ENCODE measurements at regions not wholly inside any gene's neighbourhood (a gene's known extent, or its start where the extent isn't known, plus 50 kb on each side); places are given as distances from the start of the nearest gene placed in this dataset.

DNA sequence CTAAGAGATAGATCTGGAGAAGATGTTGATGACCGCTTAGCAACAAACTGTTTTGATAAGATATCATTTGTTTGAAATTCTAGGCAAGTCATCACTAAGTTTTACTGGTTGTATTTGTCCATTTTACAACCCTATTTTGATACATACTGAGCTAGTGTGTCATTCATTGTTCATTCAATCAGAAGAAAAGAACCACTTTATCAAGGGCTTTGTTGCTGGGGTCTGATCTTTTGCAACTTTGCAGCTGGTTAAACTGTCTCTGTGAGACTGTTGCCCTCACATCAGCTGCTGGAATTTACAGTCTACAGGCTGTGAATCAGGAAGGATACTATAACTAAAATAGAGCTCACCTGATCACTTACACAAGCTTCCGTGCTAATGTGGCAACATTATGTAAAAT lies 290.5 kb downstream of the RFC3 start:
- DNase-seq (ENCODE audit: low read depth in 2 of 2): no peak

DNA sequence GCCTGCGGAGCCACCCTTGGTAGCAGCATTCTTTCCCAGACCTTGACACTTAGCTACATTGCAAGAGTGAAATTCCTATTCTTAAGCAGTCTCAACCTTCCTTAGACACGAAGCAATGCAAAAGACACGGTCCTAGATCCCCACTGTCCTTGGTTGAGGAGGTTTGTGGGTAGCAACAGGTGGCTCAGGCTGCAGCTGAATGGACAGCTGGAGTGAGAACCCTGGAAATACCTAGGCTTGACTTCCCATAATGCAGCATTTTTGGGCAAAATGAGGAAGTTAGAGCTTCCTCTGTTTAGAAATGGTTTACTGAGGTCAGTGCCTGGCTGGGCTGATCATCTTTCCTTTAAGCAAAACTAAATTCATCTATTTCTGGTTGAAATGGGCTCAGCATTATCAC lies 296.6 kb downstream of the RFC3 start:
- DNase-seq (ENCODE audit: low read depth in 2 of 2): no peak

DNA sequence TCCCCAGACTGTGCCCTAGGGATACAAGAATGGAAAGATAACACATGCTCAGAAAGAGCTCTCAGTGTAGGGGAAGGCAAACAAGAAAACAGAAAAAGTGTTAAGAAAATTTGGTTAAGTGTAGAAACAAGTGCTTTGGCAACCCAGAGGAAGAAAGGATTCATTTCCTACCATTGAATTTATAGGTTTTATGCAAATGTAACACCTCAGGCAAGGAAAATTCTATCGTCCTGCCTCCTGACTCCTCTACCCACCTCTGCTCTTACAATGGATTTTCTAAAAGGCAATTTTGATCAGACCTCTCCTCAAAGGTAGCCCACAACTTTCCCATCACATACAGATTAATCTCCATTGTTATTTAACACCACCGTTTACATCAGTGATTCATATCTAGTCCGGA lies 298.7 kb downstream of the RFC3 start:
- no peak for DNase-seq (ENCODE audit: low read depth in 2 of 2)

DNA sequence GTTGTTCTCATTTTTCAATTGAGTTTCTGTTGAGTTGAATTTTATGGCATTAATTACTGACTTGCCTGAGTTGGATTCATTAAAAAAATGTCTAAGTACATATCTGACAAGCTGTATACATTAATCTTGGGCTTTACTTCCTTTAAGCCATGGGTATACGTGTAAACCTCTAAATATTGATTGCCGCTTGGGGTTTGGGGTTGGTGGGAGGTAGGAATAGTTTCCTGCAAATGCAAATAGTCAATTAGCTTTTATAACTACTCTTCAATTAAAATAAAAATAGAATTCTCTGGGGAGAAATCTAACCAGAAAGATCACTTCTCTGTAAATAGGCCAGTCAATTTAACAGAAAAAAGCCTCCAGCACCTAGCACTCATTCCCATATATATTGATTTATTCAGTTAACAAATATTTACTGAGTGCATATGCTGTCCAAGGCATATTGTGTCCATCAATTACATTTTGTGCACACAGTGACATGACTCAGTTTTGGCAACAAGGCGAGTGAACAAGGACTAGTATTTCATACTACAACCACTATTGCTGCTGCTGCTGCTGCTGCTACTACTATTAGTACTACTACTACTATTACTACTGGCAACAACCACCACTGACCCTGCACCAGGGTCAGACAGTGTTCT lies 306.8 kb downstream of the RFC3 start:
- no peak for DNase-seq (ENCODE audit: low read depth in 2 of 2)

DNA sequence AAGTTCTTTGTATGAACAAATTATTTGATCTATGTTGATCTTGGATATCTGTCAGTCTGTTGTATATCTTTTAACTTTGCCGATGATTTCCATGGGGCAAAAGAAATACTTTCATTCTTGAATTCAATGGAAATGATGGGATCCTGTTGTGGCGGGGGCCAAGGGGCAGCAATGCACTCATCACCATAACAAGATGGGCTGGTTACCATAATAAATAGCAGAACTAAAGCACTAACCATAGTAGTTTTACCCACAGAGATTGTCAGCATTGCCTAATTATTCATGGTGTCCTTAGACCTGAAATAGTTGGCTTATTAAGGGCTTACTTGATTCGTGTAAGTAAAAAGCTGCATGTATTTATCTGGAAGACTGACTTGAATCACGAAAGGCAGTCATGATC lies 309.6 kb downstream of the RFC3 start:
- no peak for DNase-seq (ENCODE audit: low read depth in 2 of 2)

DNA sequence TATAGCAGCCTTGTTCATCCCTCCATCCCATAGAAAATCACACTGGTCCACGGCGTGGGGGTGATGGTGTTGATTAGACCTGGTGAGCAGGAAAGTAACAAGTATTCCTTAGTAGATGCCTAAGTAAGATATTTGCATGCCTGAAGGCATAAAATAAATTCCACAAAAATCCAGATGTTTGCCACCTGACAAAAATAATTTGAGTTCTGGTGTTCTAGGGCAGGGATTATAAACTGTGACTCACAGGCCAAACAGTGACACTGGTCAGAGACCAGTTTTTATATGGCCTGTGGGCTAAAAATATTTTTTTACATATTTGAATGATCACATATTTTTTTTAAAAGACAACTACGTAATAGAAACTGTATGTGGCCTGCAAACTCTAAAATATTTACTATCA lies 310.7 kb downstream of the RFC3 start:
- no peak for DNase-seq (ENCODE audit: low read depth in 2 of 2)

DNA sequence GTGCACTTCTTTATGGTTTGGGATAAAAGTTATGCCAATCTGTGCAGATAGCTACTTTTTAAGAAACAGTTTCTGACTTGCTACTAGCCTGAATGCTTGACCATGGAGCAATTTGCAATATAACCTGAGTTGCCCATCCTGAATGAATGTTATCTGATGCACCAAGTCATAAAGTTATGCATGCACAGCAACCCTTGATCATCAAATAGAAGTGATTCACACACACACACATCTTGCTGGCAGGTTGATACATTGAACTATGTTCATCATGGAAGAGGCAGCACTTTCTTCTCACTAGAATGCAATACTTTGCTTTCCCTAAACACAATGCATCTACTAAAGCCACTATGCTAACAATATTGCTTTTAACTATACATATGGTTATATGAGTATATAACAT lies 311.5 kb downstream of the RFC3 start:
- DNase-seq (ENCODE audit: low read depth in 2 of 2): no peak

DNA sequence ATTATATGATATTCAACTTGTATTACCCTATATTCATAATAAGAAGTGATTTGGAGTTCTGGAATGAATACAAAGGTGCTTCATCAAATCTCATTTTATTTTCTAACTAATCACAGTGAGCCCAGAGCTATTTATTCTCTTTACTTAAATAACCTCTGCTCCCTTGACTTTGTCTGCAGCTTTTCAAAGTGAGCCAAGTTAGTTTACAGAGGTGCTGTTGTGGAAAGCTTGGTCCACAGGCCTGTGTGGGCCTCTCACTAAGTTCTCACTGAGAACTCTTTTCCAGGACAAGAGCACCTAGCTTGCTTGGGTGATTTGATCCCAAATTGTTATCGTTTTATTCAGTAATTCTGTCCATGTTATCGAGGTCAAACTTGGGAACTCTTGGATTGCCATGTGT lies 319.3 kb downstream of the RFC3 start:
- DNase-seq (ENCODE audit: low read depth in 2 of 2): no peak

DNA sequence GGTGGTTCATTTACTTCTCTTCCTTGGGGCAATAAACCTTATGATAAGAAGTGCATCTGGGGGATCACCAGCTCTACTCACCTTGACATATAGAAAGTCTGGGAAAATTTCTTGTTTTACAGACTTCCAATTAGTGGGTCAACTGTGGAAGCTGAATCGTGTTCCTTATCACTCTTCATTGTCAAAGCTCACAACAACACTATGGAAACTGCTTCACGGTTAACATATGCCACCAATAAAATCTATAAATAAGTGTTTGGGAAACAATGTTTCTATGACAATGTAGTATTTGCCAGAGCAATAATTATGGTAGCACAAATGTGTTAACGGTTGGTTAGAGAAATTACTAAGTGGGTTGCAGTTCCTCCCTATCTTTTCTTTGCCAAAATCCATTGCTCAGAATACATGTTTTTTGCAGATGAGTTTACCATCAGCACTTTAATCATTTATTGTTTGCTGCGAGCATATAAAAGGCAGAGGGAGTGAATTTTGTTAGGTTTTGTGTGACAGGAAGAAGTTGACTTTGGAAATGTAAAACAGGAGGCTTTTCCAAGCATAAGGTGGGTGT lies 321.8 kb downstream of the RFC3 start:
- no peak for DNase-seq (ENCODE audit: low read depth in 2 of 2)

DNA sequence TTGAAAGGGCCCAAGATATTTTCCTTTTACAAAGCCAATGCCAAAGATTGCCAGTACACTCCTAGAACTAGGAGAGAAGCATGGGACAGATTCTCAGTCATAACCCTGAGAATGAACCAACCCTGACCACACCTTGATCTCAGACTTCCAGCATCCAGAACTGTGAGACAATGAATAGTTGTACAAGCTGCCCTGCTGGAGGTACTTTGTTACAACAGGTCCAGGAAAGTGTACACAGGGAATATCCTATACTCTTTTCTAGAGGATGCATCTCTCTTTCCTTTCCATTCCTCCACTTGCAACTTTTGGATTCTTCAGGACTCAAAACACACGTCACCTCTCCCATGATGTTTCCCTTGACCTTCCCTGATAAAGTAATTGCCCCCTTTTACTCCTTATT lies 325.7 kb downstream of the RFC3 start:
- DNase-seq (ENCODE audit: low read depth in 2 of 2): no peak

DNA sequence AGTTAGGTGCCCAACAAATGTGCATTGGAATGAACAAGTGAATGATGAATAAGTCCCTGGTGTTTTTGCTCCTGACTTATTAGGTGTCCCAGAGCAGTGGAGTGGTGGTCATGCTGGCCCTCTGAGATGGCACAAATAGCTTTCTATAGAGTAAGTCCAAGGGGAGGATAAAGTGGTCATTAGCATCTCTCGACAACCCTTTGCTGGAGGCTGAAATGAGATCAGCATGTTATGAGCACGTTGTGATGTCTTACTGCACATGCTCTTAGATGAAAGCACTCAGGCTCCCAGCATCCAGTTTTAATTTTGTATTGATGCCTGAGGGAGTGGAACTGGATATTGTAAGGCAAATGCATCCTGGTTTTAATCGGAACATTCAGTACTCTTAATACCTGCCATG lies 326.2 kb downstream of the RFC3 start:
- no peak for DNase-seq (ENCODE audit: low read depth in 2 of 2)

DNA sequence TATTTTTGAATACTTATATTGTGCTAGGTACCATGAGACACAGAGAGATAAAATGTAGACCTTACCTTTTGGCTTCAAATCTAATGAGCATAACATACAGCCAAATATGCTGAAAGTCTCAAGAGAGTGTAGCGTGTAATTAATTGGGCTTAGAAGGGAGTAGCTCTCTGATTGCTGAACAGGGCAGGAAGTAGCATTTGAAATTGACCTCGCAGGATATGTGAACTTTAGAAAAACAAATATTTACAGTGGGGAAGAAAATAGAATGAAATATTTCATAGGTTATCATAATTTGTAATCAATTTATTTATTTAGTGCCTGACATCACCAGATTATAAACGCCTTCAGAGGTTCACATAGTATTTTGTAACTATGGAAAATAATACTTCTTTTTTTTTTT lies 327.1 kb downstream of the RFC3 start:
- DNase-seq (ENCODE audit: low read depth in 2 of 2): no peak

DNA sequence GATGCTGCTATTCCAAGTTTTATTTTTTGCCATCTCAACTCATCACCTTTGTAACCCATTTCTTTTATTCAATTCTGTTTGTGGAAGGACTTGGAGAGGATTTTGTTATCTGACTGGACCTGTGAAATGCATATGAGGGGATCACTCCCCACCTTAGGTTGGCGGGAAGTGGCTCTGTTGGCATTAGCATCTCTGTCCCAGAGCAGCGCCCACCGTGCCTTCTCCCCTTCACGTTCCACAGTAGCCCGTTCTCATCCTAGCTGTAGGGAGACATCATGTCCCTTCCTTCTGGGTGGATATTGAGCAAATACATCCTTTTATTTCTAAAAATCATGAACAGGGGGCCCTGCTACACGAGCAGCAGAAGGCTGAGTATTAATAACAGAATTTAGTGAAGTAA lies 330.4 kb downstream of the RFC3 start:
- DNase-seq (ENCODE audit: low read depth in 2 of 2): no peak

DNA sequence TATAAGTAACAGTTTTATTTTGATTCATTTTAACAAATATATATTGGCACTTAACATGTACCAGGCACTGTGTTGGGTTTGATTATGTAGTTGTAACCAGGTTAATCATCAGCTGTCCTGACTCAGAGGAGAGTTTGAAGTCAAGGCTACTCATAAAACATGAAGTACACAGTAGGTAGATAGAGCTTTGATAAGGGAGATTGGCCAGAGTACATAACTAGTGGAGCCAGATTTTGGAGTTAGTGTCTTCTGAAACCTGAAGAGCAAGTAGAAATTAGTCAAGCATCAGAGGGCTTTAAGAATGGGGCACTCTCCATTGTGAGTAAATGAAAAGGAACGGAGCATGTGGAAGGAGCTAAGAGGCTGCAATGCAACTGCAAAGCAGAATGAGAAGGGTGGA lies 333.9 kb downstream of the RFC3 start:
- DNase-seq (ENCODE audit: low read depth in 2 of 2): no peak

DNA sequence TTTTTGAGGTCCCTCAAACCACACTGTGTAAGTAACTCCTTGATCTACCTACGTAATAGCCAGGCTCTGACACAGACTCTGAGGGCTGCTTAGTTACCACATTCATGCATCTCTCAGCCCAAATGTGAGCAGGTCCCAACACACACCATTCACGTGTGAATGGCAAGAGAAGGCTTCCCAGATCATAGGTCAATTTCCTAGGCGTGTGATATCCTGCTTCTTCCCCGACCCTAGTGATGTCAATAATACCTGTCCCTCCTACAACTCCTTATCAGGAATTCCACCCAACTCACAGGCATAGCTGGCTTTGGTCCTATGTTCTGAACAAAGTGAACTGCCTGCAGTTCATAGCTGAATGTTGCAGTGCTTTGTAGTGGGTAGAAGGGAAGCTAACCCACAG lies 334.5 kb downstream of the RFC3 start:
- no peak for DNase-seq (ENCODE audit: low read depth in 2 of 2)

DNA sequence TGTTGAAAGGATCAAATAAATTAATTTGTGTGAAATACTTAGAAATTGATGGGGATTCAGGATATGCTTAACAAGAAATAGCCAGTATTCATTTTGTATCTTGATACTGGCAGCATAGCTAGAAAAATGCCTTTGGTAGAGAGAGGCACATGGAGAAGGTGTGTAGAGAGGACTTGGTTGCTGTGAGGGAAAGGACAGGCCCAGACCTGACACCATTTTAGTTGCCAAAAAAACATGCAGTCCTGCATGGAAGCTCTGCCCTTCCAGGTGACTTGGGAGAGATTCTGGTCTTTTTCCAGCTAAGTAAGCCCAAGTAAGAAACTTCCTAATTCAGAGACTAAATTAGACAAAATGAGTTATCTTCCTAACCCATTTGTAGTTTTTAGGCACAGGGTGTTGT lies 335.0 kb downstream of the RFC3 start:
- DNase-seq (ENCODE audit: low read depth in 2 of 2): no peak

DNA sequence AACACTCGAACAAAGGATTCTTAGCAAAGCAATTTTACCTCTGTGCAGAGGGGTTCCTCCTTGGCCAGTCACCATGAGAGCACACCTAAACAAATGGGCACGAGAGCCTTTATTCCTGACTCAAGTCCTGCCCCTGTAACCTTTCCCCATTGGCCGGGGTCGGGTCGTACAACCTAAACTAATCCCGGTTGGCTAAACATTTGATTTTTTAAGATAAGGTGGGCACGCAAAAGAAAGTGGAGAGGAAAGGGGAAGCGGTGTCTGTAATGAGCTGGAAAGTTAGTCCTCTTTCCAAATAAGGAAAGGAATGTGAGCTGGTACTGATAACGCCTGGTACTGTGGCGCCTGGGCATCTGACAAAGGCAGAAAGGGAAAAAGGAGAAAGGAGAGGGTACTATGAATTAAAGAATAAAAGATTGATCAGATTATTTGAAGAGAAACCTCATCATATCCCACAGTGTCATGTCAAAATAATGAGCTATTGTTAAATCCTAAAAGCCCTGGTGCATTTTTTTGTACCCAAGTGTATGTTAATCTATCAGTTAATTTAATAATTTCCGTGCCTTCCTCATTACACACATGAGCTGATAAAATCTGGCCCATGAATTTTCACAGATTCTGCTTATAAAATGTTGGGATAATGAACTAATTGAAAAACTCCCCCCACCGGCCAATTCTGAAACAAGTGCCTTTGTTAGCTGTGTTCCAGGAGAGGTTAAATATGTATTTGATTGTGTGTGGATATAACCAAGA lies 335.7 kb downstream of the RFC3 start:
- no peak for DNase-seq (ENCODE audit: low read depth in 2 of 2)

DNA sequence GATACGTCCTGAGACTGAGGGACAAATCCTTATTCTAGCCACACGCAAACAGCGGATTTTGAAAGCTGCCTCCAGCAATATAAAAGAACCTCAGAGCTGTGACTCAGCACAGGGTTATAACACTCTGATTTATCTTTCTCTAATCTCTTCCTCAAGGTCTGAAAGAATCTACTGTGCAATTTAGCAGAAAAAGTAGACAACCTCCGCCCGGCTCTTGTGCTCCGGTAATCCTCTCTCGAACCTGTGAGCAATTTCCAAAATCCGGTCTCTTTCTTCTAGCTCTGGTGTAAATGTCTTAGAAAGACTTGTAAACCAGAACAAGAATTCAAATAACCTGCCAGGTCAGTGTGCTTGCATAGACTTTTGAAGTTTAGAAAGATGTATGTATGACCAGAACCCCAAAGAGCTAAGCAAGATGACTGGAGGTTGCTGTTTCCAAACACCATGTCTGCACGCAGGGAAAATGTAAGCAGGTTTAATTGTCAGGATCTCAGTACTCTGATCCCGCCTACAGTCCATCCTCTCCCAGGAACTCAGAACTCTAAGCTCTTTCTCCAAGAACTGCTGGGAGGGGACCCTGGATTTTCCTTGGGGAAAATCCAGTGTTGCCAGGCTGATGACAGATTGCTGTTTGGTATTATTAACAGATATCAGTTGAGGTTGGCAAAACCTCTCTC lies 338.1 kb downstream of the RFC3 start:
- DNase-seq (ENCODE audit: low read depth in 2 of 2): no peak

DNA sequence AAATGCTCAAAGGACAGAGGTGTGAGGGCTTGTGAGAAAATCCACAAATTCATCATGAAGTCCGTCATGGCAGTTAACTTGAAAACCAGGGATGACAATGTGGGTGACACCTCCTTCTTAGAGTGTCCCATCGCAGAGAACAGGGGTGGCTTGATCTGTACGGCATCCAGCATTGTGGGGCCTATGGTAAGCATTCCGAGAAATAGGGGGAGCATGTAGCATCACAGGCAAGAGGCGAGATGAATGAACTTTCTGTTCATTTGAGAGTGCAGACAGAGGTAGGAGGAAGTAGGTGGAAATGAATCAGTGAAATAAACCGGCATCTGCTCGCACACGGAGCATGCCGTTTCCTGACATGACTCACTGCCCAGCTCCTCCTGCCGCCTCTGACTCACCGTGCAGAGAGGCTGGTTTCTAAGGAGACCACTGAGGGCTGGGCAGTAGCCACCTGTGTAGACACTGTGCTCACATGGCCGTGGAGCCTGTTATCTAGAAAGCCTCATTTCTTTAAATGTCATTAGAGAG lies 339.0 kb downstream of the RFC3 start:
- peak; percentile 33 to 35 for DNase-seq (ENCODE audit: low read depth in 2 of 2)

DNA sequence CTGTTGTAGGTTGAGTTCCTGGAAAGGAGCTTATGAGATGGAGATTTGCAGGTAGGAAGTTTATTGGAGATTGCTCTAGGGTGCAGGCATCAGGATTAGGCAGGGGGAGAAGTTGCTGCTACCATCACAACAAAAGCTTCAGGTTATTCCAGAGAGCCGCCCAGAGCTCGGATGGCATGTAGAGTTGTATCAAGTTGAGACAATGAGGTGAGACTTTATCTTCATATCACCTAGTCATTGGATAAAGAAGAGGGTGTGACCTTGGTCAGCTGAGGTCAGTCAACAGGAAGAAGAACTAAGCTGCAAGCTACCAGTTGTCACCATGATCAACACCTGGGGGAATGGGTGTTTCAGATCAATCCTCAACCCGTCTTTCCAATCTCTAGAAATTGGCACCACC lies 342.0 kb downstream of the RFC3 start:
- DNase-seq (ENCODE audit: low read depth in 2 of 2): no peak

DNA sequence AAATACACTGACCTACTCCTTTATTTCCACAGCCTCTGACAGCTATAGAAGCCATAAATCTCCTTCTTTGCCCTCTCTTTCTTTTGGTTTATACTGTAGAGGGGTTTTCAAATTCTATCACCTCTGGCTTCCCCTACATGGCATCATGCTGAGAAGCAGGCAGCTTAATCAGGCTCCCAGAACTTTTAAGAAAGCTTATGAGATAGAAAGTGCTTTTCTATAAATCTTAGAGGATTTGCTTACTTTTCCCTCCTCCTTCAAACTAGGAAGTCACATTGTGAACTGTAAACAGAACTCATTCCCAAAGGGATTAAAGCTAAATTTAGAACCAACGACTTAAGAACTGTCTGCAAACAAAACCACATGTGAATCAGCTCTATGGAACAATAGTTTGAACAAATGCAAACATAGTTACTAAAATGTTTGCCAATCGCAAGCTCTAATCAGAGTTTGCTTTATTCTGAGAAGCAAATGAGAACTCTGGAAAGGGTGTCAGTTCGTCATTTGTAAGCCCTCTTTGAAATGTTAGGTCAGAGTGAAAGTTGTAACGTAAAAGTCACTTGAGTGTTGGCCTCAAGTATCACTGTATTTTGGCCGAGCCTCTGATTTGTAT lies 344.1 kb downstream of the RFC3 start:
- DNase-seq (ENCODE audit: low read depth in 2 of 2): no peak

DNA sequence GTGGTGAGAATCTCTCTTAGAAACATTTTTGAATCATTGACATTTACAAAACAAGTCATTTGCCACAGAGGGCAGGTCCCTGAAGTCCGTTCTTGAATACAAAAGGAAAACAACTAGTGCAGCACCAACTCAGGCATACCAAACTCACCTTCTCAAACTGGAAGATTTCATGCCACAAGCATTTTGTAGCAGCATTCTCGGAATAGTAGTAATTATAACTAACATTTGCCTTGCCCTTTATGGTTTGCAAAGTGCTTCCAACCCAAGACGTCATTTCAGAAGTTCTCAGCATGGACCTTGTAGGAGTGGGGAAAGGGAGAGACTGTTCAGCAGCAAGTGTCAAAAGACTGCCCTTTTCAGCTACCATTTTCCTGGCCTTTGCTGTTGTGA lies 344.6 kb downstream of the RFC3 start:
- no peak for DNase-seq (ENCODE audit: low read depth in 2 of 2)

All from stimulated activated CD4-positive, alpha-beta T cell treated with anti-CD3 and anti-CD28 coated beads, Interleukin-4, amount 100 ng/mL, for 48 hours (primary cell).